Nephron (organoid): ENCODE measurements at regions not wholly inside any gene's neighbourhood (a gene's known extent, or its start where the extent isn't known, plus 50 kb on each side); places are given as distances from the start of the nearest gene placed in this dataset.
A peak's percentile ranks its signal among the peaks of the same experiment; 100 is the strongest.

Source experiments
- H3K27ac Mint-ChIP-seq, 3 experiments: 2 replicates each; pipeline ENCODE4 v1.8.0; 2020; ENCODE audit warnings: mixed read lengths in 3 of 3, mild to moderate bottlenecking in 2 of 3, moderate library complexity in 1 of 3
- H3K27me3 Mint-ChIP-seq: 2 replicates; pipeline ENCODE4 v1.8.0; 2021; ENCODE audit warnings: low read depth, mild to moderate bottlenecking, moderate library complexity, mixed read lengths
- H3K36me3 Mint-ChIP-seq: 2 replicates; pipeline ENCODE4 v1.8.0; 2020; ENCODE audit warnings: low read depth, mixed read lengths
- H3K4me1 Mint-ChIP-seq: 2 replicates; pipeline ENCODE4 v1.8.0; 2020; ENCODE audit warnings: mixed read lengths
- H3K4me3 Mint-ChIP-seq, 3 experiments: 2 replicates each; pipeline ENCODE4 v1.8.0; 2020; ENCODE audit warnings: mild to moderate bottlenecking in 3 of 3, mixed read lengths in 3 of 3, moderate library complexity in 2 of 3
- H3K9me3 Mint-ChIP-seq: 2 replicates; pipeline ENCODE4 v1.8.0; 2020; ENCODE audit warnings: mixed read lengths
- TF ChIP-seq, protein P1 (sequence below), 3 experiments: fragments of 200-600 bp; sonication (generic); IDR thresholded peaks; one replicate each; pipeline ENCODE4 v1.5.0; 2021; ENCODE audit warnings: antibody characterized with exemption in 3 of 3; ENCODE audit not compliant: unreplicated experiment in 3 of 3

DNA sequence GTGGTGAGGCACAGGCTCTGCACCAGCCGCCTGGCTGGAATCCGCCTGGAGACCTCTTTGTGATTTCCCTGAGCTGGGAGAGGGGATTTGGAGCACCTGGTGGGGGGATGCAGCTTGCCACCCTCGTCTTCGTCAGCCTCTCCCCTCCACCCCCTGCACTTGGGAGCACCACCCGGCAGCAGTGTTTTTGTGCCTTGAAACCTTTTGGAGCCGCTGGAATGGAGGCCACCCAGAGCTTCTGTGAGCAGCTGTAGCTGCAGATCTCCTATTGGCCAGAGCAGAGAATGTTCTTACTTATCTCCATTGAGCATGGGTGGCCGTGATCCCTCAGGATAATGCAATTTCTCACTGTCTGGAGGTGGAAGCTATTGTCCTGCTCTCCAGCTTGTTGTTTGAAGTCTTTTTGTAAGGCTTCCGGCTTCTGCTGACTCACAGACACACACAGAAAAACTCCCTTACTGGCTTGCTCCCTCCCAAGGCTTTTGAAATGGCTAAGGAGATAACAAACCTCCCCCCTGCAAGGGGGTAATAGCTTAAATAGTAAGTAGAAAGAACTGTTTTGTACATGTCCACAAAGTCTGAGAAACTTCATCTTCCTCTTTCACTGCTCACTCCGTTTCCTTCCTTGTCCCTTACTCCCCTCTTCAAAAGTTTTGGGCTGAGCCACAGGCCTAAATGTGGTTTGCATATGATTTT is 271.2 kb downstream of the PRL start:
- H3K9me3 Mint-ChIP-seq = peaks cover 11% of the 10 kb centered on the region
- peaks cover 8% of the 10 kb centered on the region for H3K36me3 Mint-ChIP-seq
- H3K4me3 Mint-ChIP-seq = peak overlapping the region; percentile 35 to 57 (median 40)
- H3K27me3 Mint-ChIP-seq = no peaks in the 10 kb centered on the region
- TF ChIP-seq, protein P1, sequence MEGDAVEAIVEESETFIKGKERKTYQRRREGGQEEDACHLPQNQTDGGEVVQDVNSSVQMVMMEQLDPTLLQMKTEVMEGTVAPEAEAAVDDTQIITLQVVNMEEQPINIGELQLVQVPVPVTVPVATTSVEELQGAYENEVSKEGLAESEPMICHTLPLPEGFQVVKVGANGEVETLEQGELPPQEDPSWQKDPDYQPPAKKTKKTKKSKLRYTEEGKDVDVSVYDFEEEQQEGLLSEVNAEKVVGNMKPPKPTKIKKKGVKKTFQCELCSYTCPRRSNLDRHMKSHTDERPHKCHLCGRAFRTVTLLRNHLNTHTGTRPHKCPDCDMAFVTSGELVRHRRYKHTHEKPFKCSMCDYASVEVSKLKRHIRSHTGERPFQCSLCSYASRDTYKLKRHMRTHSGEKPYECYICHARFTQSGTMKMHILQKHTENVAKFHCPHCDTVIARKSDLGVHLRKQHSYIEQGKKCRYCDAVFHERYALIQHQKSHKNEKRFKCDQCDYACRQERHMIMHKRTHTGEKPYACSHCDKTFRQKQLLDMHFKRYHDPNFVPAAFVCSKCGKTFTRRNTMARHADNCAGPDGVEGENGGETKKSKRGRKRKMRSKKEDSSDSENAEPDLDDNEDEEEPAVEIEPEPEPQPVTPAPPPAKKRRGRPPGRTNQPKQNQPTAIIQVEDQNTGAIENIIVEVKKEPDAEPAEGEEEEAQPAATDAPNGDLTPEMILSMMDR (IDR thresholded peaks at IDR 0.05; ENCODE audit: unreplicated experiment in 3 of 3) = no peak
- peak overlapping the region; percentile 79 to 99 (median 94) for H3K27ac Mint-ChIP-seq
- H3K4me1 Mint-ChIP-seq = peaks cover 68% of the 10 kb centered on the region

DNA sequence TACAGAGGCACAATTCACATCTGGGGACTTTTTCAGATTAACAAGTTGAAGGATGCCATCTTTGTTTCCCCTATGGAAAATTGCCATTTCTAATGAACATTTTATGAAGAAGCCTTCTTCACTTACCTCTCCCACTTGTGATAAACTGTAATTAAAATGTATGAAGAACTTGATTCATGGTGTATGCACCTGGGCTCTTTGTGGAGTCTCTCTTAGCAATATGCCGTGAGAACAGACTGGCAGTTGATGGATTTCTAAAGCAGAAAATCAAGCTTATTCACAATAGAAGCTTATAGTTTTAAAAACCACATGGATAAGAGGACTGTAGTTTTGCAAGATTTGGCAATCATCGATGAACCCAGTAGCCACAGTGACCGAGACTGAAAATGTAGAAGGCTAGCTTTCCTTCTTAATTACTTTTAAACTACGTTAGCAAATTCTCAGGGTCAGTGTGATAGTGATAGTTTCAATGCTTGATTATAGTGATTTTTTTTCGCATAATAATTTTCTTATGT is 270.6 kb downstream of the PRL start:
- no peak overlapping the region for H3K4me3 Mint-ChIP-seq
- TF ChIP-seq, protein P1 (IDR thresholded peaks at IDR 0.05; ENCODE audit: unreplicated experiment in 3 of 3) = no peak
- peak overlapping the region; percentile 79 to 99 (median 94) for H3K27ac Mint-ChIP-seq
- no peaks in the 10 kb centered on the region for H3K27me3 Mint-ChIP-seq
- peaks cover 8% of the 10 kb centered on the region for H3K36me3 Mint-ChIP-seq
- peaks cover 11% of the 10 kb centered on the region for H3K9me3 Mint-ChIP-seq
- H3K4me1 Mint-ChIP-seq = peaks cover 73% of the 10 kb centered on the region

DNA sequence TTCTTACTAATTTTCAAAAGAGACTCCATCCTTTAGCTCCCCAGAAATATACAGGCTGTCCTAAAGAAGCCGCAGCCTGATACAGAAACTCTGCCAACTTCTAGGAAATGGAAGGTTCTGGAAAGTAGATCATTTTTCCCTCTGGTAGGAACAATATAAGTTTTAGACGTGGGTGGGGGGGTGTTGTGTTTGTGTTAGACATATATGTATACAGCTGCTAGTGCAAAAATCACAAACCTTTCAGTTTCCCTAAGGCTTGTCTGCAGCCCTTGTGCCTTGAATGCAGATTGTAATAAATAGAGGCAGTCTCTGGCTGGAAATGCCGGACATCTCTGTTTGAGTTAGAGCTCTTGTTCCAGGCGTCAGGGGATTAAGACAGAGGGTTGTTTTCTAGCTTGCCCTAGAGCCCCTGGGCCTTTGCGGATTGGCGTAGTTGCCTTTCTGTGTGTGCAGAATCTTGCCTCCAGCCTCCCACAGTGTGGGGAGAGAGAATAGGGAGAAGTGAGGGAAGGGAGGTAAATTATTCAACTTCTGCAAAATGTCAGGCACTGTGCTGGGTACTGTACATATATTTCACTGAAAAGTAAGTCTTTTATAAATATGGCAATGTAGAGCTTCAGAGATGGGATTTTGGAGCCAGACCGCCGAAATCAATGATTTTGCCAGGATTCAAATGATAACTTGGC is 269.7 kb downstream of the PRL start:
- H3K27ac Mint-ChIP-seq = peak overlapping the region; percentile 60 to 99 (median 94)
- peaks cover 11% of the 10 kb centered on the region for H3K36me3 Mint-ChIP-seq
- TF ChIP-seq, protein P1 (IDR thresholded peaks at IDR 0.05; ENCODE audit: unreplicated experiment in 3 of 3) = no peak
- H3K4me3 Mint-ChIP-seq = peak overlapping the region in 2 of 3 experiments; percentile 15 to 19
- H3K9me3 Mint-ChIP-seq = peaks cover 8% of the 10 kb centered on the region
- H3K4me1 Mint-ChIP-seq = peaks cover 77% of the 10 kb centered on the region
- no peaks in the 10 kb centered on the region for H3K27me3 Mint-ChIP-seq

DNA sequence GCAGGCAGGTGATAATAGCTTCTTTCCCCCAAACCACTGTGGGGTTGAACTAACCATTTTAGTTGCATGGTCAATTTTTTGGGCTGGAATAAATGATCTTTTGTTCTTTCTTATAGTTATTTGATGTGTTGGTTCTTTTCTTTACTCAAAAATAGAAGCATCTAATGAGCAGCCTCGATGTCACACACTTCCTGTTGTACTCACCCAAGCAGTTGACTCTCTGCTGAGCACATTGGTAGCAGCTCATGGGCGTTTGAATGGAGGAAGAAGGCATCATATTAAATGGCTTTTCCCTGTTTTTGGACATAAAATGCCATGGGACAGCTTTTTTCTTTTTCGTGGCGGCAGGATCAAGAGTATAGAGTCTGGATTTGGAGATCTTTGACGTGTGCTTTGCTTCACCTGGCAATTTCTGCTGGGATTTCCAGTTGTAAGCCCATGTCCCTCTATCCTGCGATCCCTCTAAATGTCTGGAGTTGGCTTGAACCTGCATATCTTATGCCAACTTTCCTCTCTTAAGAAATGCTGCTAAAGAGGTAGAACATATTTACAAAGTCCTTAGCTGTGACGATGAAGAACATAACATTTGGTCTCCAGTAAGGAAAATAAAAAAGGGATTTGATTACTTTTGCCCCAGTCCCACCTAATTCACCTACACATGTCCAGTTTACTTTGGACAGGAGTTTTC is 268.3 kb downstream of the PRL start:
- TF ChIP-seq, protein P1 (IDR thresholded peaks at IDR 0.05; ENCODE audit: unreplicated experiment in 3 of 3) = no peak
- peak overlapping the region; percentile 80 to 94 (median 89) for H3K27ac Mint-ChIP-seq
- no peaks in the 10 kb centered on the region for H3K27me3 Mint-ChIP-seq
- peaks cover 19% of the 10 kb centered on the region for H3K36me3 Mint-ChIP-seq
- peaks cover 69% of the 10 kb centered on the region for H3K4me1 Mint-ChIP-seq
- H3K9me3 Mint-ChIP-seq = no peaks in the 10 kb centered on the region
- H3K4me3 Mint-ChIP-seq = no peak overlapping the region

DNA sequence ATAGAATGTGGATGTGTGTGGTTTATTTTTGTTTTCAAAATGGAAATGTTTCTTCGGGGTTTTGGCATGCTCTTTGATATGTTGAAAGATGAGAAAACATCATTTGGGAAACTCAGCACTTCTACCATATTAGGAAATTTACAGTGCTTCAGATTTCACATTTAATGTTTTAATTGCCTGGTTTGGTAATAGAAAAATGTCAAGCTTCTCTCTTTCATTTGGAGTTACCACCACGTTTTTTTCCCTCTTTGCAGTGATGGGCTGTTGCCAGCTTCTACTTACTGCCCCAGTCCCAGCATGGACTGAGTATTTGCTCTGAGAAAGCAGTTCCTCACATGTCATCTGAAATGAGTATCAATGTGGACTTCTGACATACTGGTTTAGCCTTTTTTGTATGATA is 267.7 kb downstream of the PRL start:
- Mint-ChIP-seq H3K27me3 (no peaks in the 10 kb centered on the region), H3K4me3 (no peak overlapping the region), H3K9me3 (no peaks in the 10 kb centered on the region), H3K36me3 (peaks cover 15% of the 10 kb centered on the region), H3K27ac (peak overlapping the region; percentile 80 to 94 (median 89)), H3K4me1 (peaks cover 67% of the 10 kb centered on the region)
- TF ChIP-seq, protein P1 (IDR thresholded peaks at IDR 0.05; ENCODE audit: unreplicated experiment in 3 of 3) = no peak
